Skeletal muscle satellite cell (primary cell): ENCODE measurements at regions not wholly inside any gene's neighbourhood (a gene's known extent, or its start where the extent isn't known, plus 50 kb on each side); places are given as distances from the start of the nearest gene placed in this dataset.
"Not testable (repeated sequence)": the region's sequence is repeated elsewhere in the genome, so short reads cannot be mapped to it uniquely, and the experiment has no call there.

ENCODE experiments used
- H3K27me3 ChIP-seq: 2 replicates; pipeline ENCODE4 v1.7.0; 2013; ENCODE audit warnings: low read length; ENCODE audit not compliant: control insufficient read depth, insufficient read depth
- H3K36me3 ChIP-seq: 2 replicates; pipeline ENCODE4 v1.7.0; 2013; ENCODE audit warnings: mild to moderate bottlenecking, control low read depth, low read length; ENCODE audit not compliant: insufficient read depth
- H3K4me1 ChIP-seq: 2 replicates; pipeline ENCODE4 v1.7.0; 2013; ENCODE audit warnings: low read length; ENCODE audit not compliant: control insufficient read depth, insufficient read depth
- H3K4me2 ChIP-seq: 2 replicates; pipeline ENCODE4 v1.7.0; 2013; ENCODE audit warnings: mild to moderate bottlenecking, low read length
- H3K4me3 ChIP-seq: 2 replicates; pipeline ENCODE4 v1.7.0; 2013; ENCODE audit warnings: low read length
- H3K9ac ChIP-seq: 2 replicates; pipeline ENCODE4 v1.7.0; 2013; ENCODE audit warnings: mild to moderate bottlenecking, low read depth, low read length, moderate library complexity
- H3K9me3 ChIP-seq: replicated peaks from 2 replicates; pipeline ENCODE4 v1.7.0; 2013; ENCODE audit warnings: mild to moderate bottlenecking, control low read depth, low read length

- Histone ChIP-seq H3K36me3 (no peaks in the 10 kb centered on the region), H3K9ac (no peak overlapping the region), H3K9me3 (no peaks in the 10 kb centered on the region), H3K4me3 (no peak overlapping the region), H3K4me2 (no peak overlapping the region), H3K27me3 (no peaks in the 10 kb centered on the region), H3K4me1 (peaks cover 9% of the 10 kb centered on the region)
Measured at GRCh38 chr11:57900320-57900719, 123.4 kb upstream of the OR9Q1 start.

GRCh38 chr11:57901278-57901677 lies 122.4 kb upstream of the OR9Q1 start:
- Histone ChIP-seq H3K4me1 (peaks cover 9% of the 10 kb centered on the region), H3K36me3 (no peaks in the 10 kb centered on the region), H3K9me3 (no peaks in the 10 kb centered on the region), H3K27me3 (no peaks in the 10 kb centered on the region), H3K4me2 (no peak overlapping the region), H3K9ac (no peak overlapping the region), H3K4me3 (no peak overlapping the region)

- H3K9ac ChIP-seq = no peak overlapping the region
- H3K4me1 ChIP-seq = peaks cover 9% of the 10 kb centered on the region
- H3K4me3 ChIP-seq = no peak overlapping the region
- H3K4me2 ChIP-seq = no peak overlapping the region
- H3K27me3 ChIP-seq = no peaks in the 10 kb centered on the region
- no peaks in the 10 kb centered on the region for H3K9me3 ChIP-seq
- H3K36me3 ChIP-seq = no peaks in the 10 kb centered on the region
Measured at GRCh38 chr11:57901756-57902155, 121.9 kb upstream of the OR9Q1 start.

- no peak overlapping the region for H3K4me2 ChIP-seq
- no peaks in the 10 kb centered on the region for H3K27me3 ChIP-seq
- H3K36me3 ChIP-seq = no peaks in the 10 kb centered on the region
- no peak overlapping the region for H3K4me3 ChIP-seq
- H3K9ac ChIP-seq = no peak overlapping the region
- H3K4me1 ChIP-seq = peaks cover 9% of the 10 kb centered on the region
- no peaks in the 10 kb centered on the region for H3K9me3 ChIP-seq
Measured at GRCh38 chr11:57903011-57903410, 120.7 kb upstream of the OR9Q1 start.

GRCh38 chr11:57903441-57904123 lies 120.1 kb upstream of the OR9Q1 start:
- H3K4me2 ChIP-seq = peak overlapping the region; percentile 61
- no peak overlapping the region for H3K9ac ChIP-seq
- H3K4me3 ChIP-seq = no peak overlapping the region
- peaks cover 9% of the 10 kb centered on the region for H3K4me1 ChIP-seq
- H3K27me3 ChIP-seq = no peaks in the 10 kb centered on the region
- no peaks in the 10 kb centered on the region for H3K36me3 ChIP-seq
- H3K9me3 ChIP-seq = no peaks in the 10 kb centered on the region

GRCh38 chr11:57904376-57904775 lies 119.3 kb upstream of the OR9Q1 start:
- Histone ChIP-seq H3K9ac (no peak overlapping the region), H3K4me3 (peak overlapping the region; percentile 60), H3K4me2 (peak overlapping the region; percentile 61), H3K4me1 (peaks cover 9% of the 10 kb centered on the region), H3K9me3 (no peaks in the 10 kb centered on the region), H3K27me3 (no peaks in the 10 kb centered on the region), H3K36me3 (no peaks in the 10 kb centered on the region)

- no peak overlapping the region for H3K9ac ChIP-seq
- peaks cover 9% of the 10 kb centered on the region for H3K4me1 ChIP-seq
- no peaks in the 10 kb centered on the region for H3K27me3 ChIP-seq
- H3K4me2 ChIP-seq = no peak overlapping the region
- no peaks in the 10 kb centered on the region for H3K9me3 ChIP-seq
- no peaks in the 10 kb centered on the region for H3K36me3 ChIP-seq
- no peak overlapping the region for H3K4me3 ChIP-seq
Measured at GRCh38 chr11:57905439-57905838, 118.2 kb upstream of the OR9Q1 start.

GRCh38 chr11:57908399-57908798 lies 115.3 kb upstream of the OR9Q1 start:
- not testable (repeated sequence) for H3K4me3 ChIP-seq, H3K9ac ChIP-seq, H3K9me3 ChIP-seq, H3K36me3 ChIP-seq, H3K27me3 ChIP-seq, H3K4me1 ChIP-seq, H3K4me2 ChIP-seq

- H3K4me1 ChIP-seq, H3K36me3 ChIP-seq, H3K9me3 ChIP-seq, H3K4me3 ChIP-seq, H3K4me2 ChIP-seq, H3K9ac ChIP-seq, H3K27me3 ChIP-seq: not testable (repeated sequence)
Measured at GRCh38 chr11:57911522-57911921, 112.2 kb upstream of the OR9Q1 start.

GRCh38 chr11:57913715-57914704 lies 109.7 kb upstream of the OR9Q1 start:
- no peaks in the 10 kb centered on the region for H3K27me3 ChIP-seq
- H3K9me3 ChIP-seq = no peaks in the 10 kb centered on the region
- H3K4me2 ChIP-seq = no peak overlapping the region
- no peaks in the 10 kb centered on the region for H3K36me3 ChIP-seq
- H3K9ac ChIP-seq = no peak overlapping the region
- H3K4me1 ChIP-seq = no peaks in the 10 kb centered on the region
- no peak overlapping the region for H3K4me3 ChIP-seq

- Histone ChIP-seq H3K4me3 (no peak overlapping the region), H3K4me1 (no peaks in the 10 kb centered on the region), H3K27me3 (no peaks in the 10 kb centered on the region), H3K36me3 (no peaks in the 10 kb centered on the region), H3K4me2 (no peak overlapping the region), H3K9ac (no peak overlapping the region), H3K9me3 (no peaks in the 10 kb centered on the region)
Measured at GRCh38 chr11:57917632-57918031, 106.0 kb upstream of the OR9Q1 start.
